GM21515 (cell line): ENCODE measurements at regions not wholly inside any gene's neighbourhood (a gene's known extent, or its start where the extent isn't known, plus 50 kb on each side); places are given as distances from the start of the nearest gene placed in this dataset.

Experiments
- ATAC-seq: cut with Tn5 transposase; IDR thresholded peaks from one replicate; pipeline ENCODE4 v1.9.1; 2021; ENCODE audit not compliant: unreplicated experiment

GRCh38 chr5:166369346-166369745 is 1922.1 kb upstream of the WWC1 start:
- ATAC-seq: no peak

- ATAC-seq: no peak
Observed at GRCh38 chr5:166369807-166370206, 1921.6 kb upstream of the WWC1 start.

GRCh38 chr5:166370928-166371690 is 1920.3 kb upstream of the WWC1 start:
- ATAC-seq: no peak

- ATAC-seq: no peak
Observed at GRCh38 chr5:166373817-166374216, 1917.6 kb upstream of the WWC1 start.

- ATAC-seq: no peak
Observed at GRCh38 chr5:166377756-166378155, 1913.7 kb upstream of the WWC1 start.

- no peak for ATAC-seq
Observed at GRCh38 chr5:166379517-166379916, 1911.9 kb upstream of the WWC1 start.

- no peak for ATAC-seq
Observed at GRCh38 chr5:166382031-166382430, 1909.4 kb upstream of the WWC1 start.

GRCh38 chr5:166398131-166398530 is 1893.3 kb upstream of the WWC1 start:
- ATAC-seq: no peak

- no peak for ATAC-seq
Observed at GRCh38 chr5:166399781-166400180, 1891.7 kb upstream of the WWC1 start.

GRCh38 chr5:166401391-166401790 is 1890.1 kb upstream of the WWC1 start:
- ATAC-seq: no peak

- no peak for ATAC-seq
Observed at GRCh38 chr5:166412191-166412590, 1879.3 kb upstream of the WWC1 start.

GRCh38 chr5:166427211-166427610 is 1864.2 kb upstream of the WWC1 start:
- no peak for ATAC-seq

GRCh38 chr5:166428264-166428803 is 1863.1 kb upstream of the WWC1 start:
- ATAC-seq: no peak

- ATAC-seq: no peak
Observed at GRCh38 chr5:166430491-166431319, 1860.7 kb upstream of the WWC1 start.

- ATAC-seq: no peak
Observed at GRCh38 chr5:166431456-166431855, 1860.0 kb upstream of the WWC1 start.

GRCh38 chr5:166433679-166434078 is 1857.8 kb upstream of the WWC1 start:
- no peak for ATAC-seq

- no peak for ATAC-seq
Observed at GRCh38 chr5:166436872-166437271, 1854.6 kb upstream of the WWC1 start.

GRCh38 chr5:166486348-166486747 is 1805.1 kb upstream of the WWC1 start:
- no peak for ATAC-seq

GRCh38 chr5:166488560-166488959 is 1802.9 kb upstream of the WWC1 start:
- ATAC-seq: no peak

GRCh38 chr5:166493040-166493439 is 1798.4 kb upstream of the WWC1 start:
- no peak for ATAC-seq

GRCh38 chr5:166493612-166494011 is 1797.8 kb upstream of the WWC1 start:
- ATAC-seq: no peak

GRCh38 chr5:166497496-166498104 is 1793.8 kb upstream of the WWC1 start:
- no peak for ATAC-seq
